Common myeloid progenitor, CD34-positive (primary cell): ENCODE measurements at regions not wholly inside any gene's neighbourhood (a gene's known extent, or its start where the extent isn't known, plus 50 kb on each side); places are given as distances from the start of the nearest gene placed in this dataset.
"Not testable (repeated sequence)": the region's sequence is repeated elsewhere in the genome, so short reads cannot be mapped to it uniquely, and the experiment has no call there.

Experiments used
- CTCF ChIA-PET: fragments of 350-600 bp; sonication (Branson Sonifier 250); formaldehyde crosslinking; loops from one replicate; lab custom pipeline; 2021; ENCODE audit warnings: antibody characterized with exemption; lab: Charles Lee
- POLR2A ChIA-PET: fragments of 350-600 bp; sonication (Branson Sonifier 250); formaldehyde crosslinking; loops from one replicate; lab custom pipeline; 2021; ENCODE audit warnings: antibody characterized with exemption; lab: Charles Lee
- DNase-seq, 3 donors: peaks; one replicate each; pipeline versions ENCODE4 v3.0.0 to v3.0.0-alpha.2; 2013
- H3K27ac ChIP-seq, 2 experiments: 1 replicate in 1 of 2; 2 replicates in 1 of 2; pipeline ENCODE4 v1.7.0; 2013; ENCODE audit warnings: inconsistent platforms in 2 of 2, low read length in 2 of 2, mild to moderate bottlenecking in 2 of 2, low read depth in 1 of 2, moderate library complexity in 1 of 2; ENCODE audit not compliant: severe bottlenecking in 2 of 2, insufficient read depth in 1 of 2, poor library complexity in 1 of 2
- H3K27me3 ChIP-seq, 5 experiments: replicated peaks in 2 of 5; 1 replicate in 3 of 5; 2 replicates in 2 of 5; pipeline versions ENCODE4 v1.6.1 to v1.7.0; 2013; ENCODE audit warnings: low read length in 4 of 5, mild to moderate bottlenecking in 2 of 5, moderate library complexity in 2 of 5, inconsistent platforms in 1 of 5; ENCODE audit not compliant: insufficient read depth in 5 of 5, control insufficient read depth in 4 of 5
- H3K36me3 ChIP-seq, 4 experiments: 1 replicate in 2 of 4; 2 replicates in 2 of 4; pipeline versions ENCODE4 v1.6.1 to v1.7.0; 2013; ENCODE audit warnings: low read length in 3 of 4, control low read depth in 1 of 4, mild to moderate bottlenecking in 1 of 4; ENCODE audit not compliant: control insufficient read depth in 4 of 4, insufficient read depth in 4 of 4
- H3K4me1 ChIP-seq, 4 experiments: 1 replicate in 3 of 4; 2 replicates in 1 of 4; pipeline versions ENCODE4 v1.6.1 to v1.7.1; 2013; ENCODE audit warnings: low read length in 3 of 4, mild to moderate bottlenecking in 3 of 4, control low read depth in 1 of 4, inconsistent platforms in 1 of 4, moderate library complexity in 1 of 4; ENCODE audit not compliant: control insufficient read depth in 4 of 4, insufficient read depth in 4 of 4; ENCODE audit errors: control extremely low read depth in 1 of 4
- H3K4me3 ChIP-seq, 7 experiments: 1 replicate in 4 of 7; 2 replicates in 3 of 7; pipeline versions ENCODE4 v1.5.1 to v1.7.0; 2013; ENCODE audit warnings: mild to moderate bottlenecking in 7 of 7, low read length in 6 of 7, moderate library complexity in 6 of 7, inconsistent platforms in 2 of 7, low read depth in 2 of 7, control low read depth in 1 of 7; ENCODE audit not compliant: insufficient read depth in 4 of 7, control insufficient read depth in 1 of 7; ENCODE audit errors: extremely low read depth in 1 of 7
- H3K9me3 ChIP-seq, 5 experiments: 1 replicate in 4 of 5; 2 replicates in 1 of 5; pipeline versions ENCODE4 v1.6.1 to v1.7.1; 2013; ENCODE audit warnings: low read length in 4 of 5, mild to moderate bottlenecking in 2 of 5, inconsistent platforms in 1 of 5, low read depth in 1 of 5, moderate library complexity in 1 of 5; ENCODE audit not compliant: control insufficient read depth in 4 of 5, insufficient read depth in 2 of 5; ENCODE audit errors: control extremely low read depth in 1 of 5
- WGBS: methylation state at CpG from one replicate; pipeline ENCODE4 v1.1.5; 2013; ENCODE audit not compliant: insufficient coverage; 5-methylcytosine and 5-hydroxymethylcytosine counted together

- ChIA-PET POLR2A (no interaction called here), CTCF (no interaction called here)
- Histone ChIP-seq H3K4me3 (no peak overlapping the region), H3K9me3 (no peaks in the 10 kb centered on the region), H3K27ac (no peak overlapping the region), H3K36me3 (no peaks in the 10 kb centered on the region), H3K4me1 (no peaks in the 10 kb centered on the region), H3K27me3 (peaks cover 0 to 3% (median 0%) of the 10 kb centered on the region in 5 experiments)
- DNase-seq = no peak
- WGBS = 99% methylated on average over 8 of the region's 9 CpGs
Observed at GRCh38 chr5:6548756-6549285, 84.0 kb downstream of the NSUN2 start.

- H3K27ac ChIP-seq, H3K27me3 ChIP-seq, H3K4me3 ChIP-seq, CTCF ChIA-PET, H3K36me3 ChIP-seq, POLR2A ChIA-PET, H3K9me3 ChIP-seq, H3K4me1 ChIP-seq, DNase-seq: not testable (repeated sequence)
- WGBS = 87% methylated on average over 4 of the region's 7 CpGs
Observed at GRCh38 chr5:6547926-6548519, 84.8 kb downstream of the NSUN2 start.

GRCh38 chr5:6547498-6547897, 85.3 kb downstream of the NSUN2 start:
- WGBS = 82% methylated on average over 5 of the region's 5 CpGs
- ChIA-PET POLR2A (no interaction called here), CTCF (no interaction called here)
- H3K4me1 ChIP-seq = no peaks in the 10 kb centered on the region
- no peaks in the 10 kb centered on the region for H3K36me3 ChIP-seq
- no peak overlapping the region for H3K27ac ChIP-seq
- peaks cover 0 to 3% (median 0%) of the 10 kb centered on the region in 5 experiments for H3K27me3 ChIP-seq
- DNase-seq = no peak
- no peaks in the 10 kb centered on the region for H3K9me3 ChIP-seq
- H3K4me3 ChIP-seq = no peak overlapping the region

- Histone ChIP-seq H3K27ac (no peak overlapping the region), H3K27me3 (peaks cover 0 to 3% (median 0%) of the 10 kb centered on the region in 5 experiments), H3K4me3 (no peak overlapping the region), H3K4me1 (no peaks in the 10 kb centered on the region), H3K9me3 (no peaks in the 10 kb centered on the region), H3K36me3 (no peaks in the 10 kb centered on the region)
- 81% methylated on average over 18 of the region's 24 CpGs for WGBS
- DNase-seq = no peak
- ChIA-PET CTCF (interaction anchor here (0.8 kb wide), 1 partner anchor 20 kb away, joined by 3 read pairs; no protein-coding TSS in a partner anchor), POLR2A (no interaction called here)
Observed at GRCh38 chr5:6545770-6546690, 86.8 kb downstream of the NSUN2 start.

GRCh38 chr5:6545036-6545693, 87.7 kb downstream of the NSUN2 start:
- WGBS = 89% methylated on average over 11 of the region's 14 CpGs
- H3K36me3 ChIP-seq = no peaks in the 10 kb centered on the region
- no peaks in the 10 kb centered on the region for H3K9me3 ChIP-seq
- CTCF ChIA-PET = interaction anchor here (0.8 kb wide), 1 partner anchor 19 kb away, joined by 3 read pairs; no protein-coding TSS in a partner anchor
- H3K4me3 ChIP-seq = no peak overlapping the region
- H3K27ac ChIP-seq = no peak overlapping the region
- DNase-seq = no peak
- no peaks in the 10 kb centered on the region for H3K4me1 ChIP-seq
- H3K27me3 ChIP-seq = peaks cover 0 to 3% (median 0%) of the 10 kb centered on the region in 5 experiments
- POLR2A ChIA-PET = no interaction called here

- CTCF ChIA-PET = no interaction called here
- POLR2A ChIA-PET = no interaction called here
- no peaks in the 10 kb centered on the region for H3K36me3 ChIP-seq
- H3K27ac ChIP-seq = no peak overlapping the region
- no peaks in the 10 kb centered on the region for H3K4me1 ChIP-seq
- WGBS = 92% methylated on average over 5 of the region's 5 CpGs
- H3K4me3 ChIP-seq = no peak overlapping the region
- H3K27me3 ChIP-seq = peaks cover 0 to 3% (median 0%) of the 10 kb centered on the region in 5 experiments
- no peak for DNase-seq
- H3K9me3 ChIP-seq = no peaks in the 10 kb centered on the region
Observed at GRCh38 chr5:6544561-6544935, 88.3 kb downstream of the NSUN2 start.
